GM18873 (cell line): ENCODE measurements at regions not wholly inside any gene's neighbourhood (a gene's known extent, or its start where the extent isn't known, plus 50 kb on each side); places are given as distances from the start of the nearest gene placed in this dataset.
"Not testable (repeated sequence)": the region's sequence is repeated elsewhere in the genome, so short reads cannot be mapped to it uniquely, and the experiment has no call there.

Experiments used
- ATAC-seq: cut with Tn5 transposase; IDR thresholded peaks from one replicate; pipeline ENCODE4 v1.9.1; 2021; ENCODE audit warnings: mild to moderate bottlenecking, moderate library complexity, moderate number of reproducible peaks; ENCODE audit not compliant: unreplicated experiment, low FRiP score

GRCh38 chr9:124124729-124125650 is 113.4 kb downstream of the LHX2 start:
- no peak for ATAC-seq

- ATAC-seq = no peak
Measured at GRCh38 chr9:124125651-124125977, 114.0 kb downstream of the LHX2 start.

- no peak for ATAC-seq
Measured at GRCh38 chr9:124126648-124127646, 115.4 kb downstream of the LHX2 start.

- no peak for ATAC-seq
Measured at GRCh38 chr9:124128568-124129166, 117.1 kb downstream of the LHX2 start.

GRCh38 chr9:124130277-124131075 is 118.9 kb downstream of the LHX2 start:
- no peak for ATAC-seq

GRCh38 chr9:124131518-124131917 is 120.0 kb downstream of the LHX2 start:
- not testable (repeated sequence) for ATAC-seq

GRCh38 chr9:124132671-124133147 is 121.1 kb downstream of the LHX2 start:
- ATAC-seq = no peak

GRCh38 chr9:124133727-124134126 is 122.2 kb downstream of the LHX2 start:
- no peak for ATAC-seq

- no peak for ATAC-seq
Measured at GRCh38 chr9:124134526-124134925, 123.0 kb downstream of the LHX2 start.

GRCh38 chr9:124135813-124136365 is 121.9 kb upstream of the NEK6 start:
- no peak for ATAC-seq

GRCh38 chr9:124137009-124137943 is 120.5 kb upstream of the NEK6 start:
- ATAC-seq = peak; percentile 84

GRCh38 chr9:124137944-124138335 is 119.8 kb upstream of the NEK6 start:
- ATAC-seq = no peak

GRCh38 chr9:124139001-124139400 is 118.7 kb upstream of the NEK6 start:
- ATAC-seq = no peak

GRCh38 chr9:124140941-124141568 is 116.7 kb upstream of the NEK6 start:
- ATAC-seq = no peak

- not testable (repeated sequence) for ATAC-seq
Measured at GRCh38 chr9:124144561-124145123, 113.1 kb upstream of the NEK6 start.

- no peak for ATAC-seq
Measured at GRCh38 chr9:124146031-124146561, 111.7 kb upstream of the NEK6 start.

GRCh38 chr9:124149992-124150391 is 107.8 kb upstream of the NEK6 start:
- no peak for ATAC-seq
